ENCODE measurements at regions not wholly inside any gene's neighbourhood (a gene's known extent, or its start where the extent isn't known, plus 50 kb on each side); places are given as distances from the start of the nearest gene placed in this dataset.

DNA sequence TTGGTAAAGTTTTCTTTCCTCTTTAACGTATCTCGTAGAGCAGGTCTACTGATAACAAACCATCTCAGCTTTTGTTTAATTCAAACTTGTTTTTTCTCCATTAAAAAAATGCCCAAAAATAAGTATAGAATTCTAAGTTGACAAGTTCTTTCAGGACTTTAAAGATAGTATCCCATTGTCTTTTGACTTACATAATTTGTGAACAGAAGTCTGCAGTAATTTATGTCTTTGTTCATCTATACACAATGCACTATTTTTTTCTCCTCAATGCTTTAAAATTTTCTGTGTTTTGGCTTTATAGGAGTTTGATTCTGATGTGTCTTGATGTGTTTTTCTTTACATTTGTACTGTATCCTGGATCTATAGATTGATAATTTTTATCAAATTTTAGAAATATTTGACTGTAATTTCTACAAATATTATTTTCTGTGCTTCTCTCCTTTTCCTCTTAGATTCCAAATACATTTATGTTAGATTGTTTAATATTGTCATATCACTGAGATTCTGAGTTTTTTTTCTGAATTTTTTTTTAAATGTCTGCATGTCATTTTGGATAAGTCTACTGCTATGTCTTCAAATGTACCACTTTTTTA is 143.3 kb downstream of the FTCDNL1 start:
- no peak for TF ChIP-seq CTCF (conservative IDR thresholded peaks at IDR 0.05; ENCODE audit: low read depth, low read length)
- no peak overlapping the region for H3K4me3 ChIP-seq (ENCODE audit: low read length)
- DNase-seq (ENCODE audit: low read depth), result no peak

DNA sequence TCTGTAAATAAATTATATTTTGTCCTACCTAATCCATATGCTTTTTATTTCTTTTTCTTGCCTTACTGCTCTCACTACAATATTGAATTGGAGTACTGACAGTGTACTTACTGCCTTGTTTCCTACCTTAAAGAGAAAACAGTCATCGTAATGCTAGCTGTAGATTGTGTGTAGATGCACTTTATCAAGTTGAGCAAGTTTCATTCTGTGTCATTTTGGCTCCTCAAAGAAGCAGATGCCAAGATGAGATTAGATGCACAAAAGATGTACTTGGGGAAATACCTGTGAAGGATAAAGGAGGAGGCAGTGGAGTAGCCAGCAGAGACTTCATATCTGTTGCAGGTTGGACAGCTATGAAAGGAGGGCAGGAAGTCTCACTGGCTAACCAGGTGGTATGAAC is 145.5 kb downstream of the FTCDNL1 start:
- H3K4me3 ChIP-seq (ENCODE audit: low read length), result no peak overlapping the region
- no peak for DNase-seq (ENCODE audit: low read depth)
- TF ChIP-seq CTCF (conservative IDR thresholded peaks at IDR 0.05; ENCODE audit: low read depth, low read length), result no peak

DNA sequence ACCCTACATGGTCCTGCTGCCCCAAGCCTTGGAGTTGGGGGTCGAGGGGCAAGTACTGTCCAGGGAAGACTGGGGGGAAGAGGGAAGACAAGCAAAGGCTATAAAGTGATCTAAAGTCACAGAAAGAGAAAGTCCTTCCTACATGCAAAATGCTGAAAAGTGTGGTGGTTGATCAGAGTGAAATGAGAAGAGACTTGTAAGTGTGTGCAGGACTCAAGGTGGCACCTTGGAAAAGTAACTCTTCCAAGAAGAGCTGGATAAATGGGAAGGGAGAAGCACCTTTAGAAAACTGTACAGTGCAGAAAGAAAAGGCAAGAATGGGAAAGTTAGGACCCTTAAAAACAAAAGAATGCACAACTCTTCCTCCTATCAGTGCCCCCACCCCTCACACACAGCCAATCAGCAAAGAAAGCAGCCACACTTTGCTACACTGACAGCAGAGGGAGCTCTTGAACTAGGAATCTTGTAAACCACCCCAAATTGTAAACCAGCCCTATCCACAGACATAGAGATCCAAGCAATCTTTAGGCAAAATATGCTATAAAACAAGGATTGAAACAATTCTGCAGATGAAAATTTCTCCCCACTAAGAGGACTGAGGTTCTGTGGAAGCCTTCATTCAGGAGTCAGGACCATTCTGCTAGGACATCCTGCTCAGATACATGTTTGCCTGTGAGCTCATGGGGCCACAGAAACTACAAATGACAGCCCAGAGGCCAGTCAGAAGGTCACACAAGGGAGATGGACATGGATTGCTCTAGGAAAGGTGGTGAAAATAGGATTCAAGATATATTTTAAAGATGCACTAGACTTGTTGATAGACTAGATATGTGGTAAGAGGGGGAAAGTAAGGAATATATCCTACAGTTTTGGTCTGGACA is 146.4 kb downstream of the FTCDNL1 start:
- DNase-seq (ENCODE audit: low read depth), result no peak
- no peak overlapping the region for H3K4me3 ChIP-seq (ENCODE audit: low read length)
- TF ChIP-seq CTCF (conservative IDR thresholded peaks at IDR 0.05; ENCODE audit: low read depth, low read length), result peak; percentile 55

DNA sequence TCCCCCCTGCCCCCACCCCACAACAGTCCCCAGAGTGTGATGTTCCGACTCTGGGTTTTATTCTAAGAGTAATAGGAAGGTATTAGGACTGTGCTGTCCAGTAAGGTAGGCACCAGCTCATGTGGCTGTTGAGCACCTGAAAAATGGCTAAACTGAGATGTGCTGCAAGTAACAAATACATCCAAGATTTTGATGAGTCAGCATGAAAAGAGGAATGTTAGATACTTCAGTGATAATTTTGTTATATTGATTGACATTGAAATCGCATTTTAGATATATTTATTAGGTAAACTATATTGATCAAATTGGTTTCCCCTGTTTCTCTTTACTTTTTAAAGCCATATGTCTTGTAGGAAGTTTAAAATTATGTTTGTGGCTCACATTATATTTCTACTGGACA is 147.8 kb downstream of the FTCDNL1 start:
- H3K4me3 ChIP-seq (ENCODE audit: low read length), result no peak overlapping the region
- no peak for TF ChIP-seq CTCF (conservative IDR thresholded peaks at IDR 0.05; ENCODE audit: low read depth, low read length)
- DNase-seq (ENCODE audit: low read depth), result no peak

DNA sequence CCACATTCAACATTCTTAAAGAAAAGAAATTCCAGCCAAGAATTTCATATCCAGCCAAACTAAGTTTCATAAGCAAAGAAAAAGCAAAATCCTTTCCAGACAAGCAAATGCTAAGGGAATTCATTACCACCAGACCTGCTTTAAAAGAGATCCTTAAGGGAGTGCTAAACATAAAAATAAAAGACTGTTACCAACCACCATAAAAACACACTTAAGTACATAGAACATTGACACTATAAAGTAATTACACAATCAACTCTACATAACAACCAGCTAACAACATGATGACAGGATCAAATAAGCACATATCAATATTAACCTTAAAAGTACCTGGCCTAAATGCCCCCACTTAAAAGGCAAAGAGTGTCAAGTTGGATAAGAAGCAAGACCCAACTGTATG is 153.5 kb downstream of the FTCDNL1 start:
- no peak for DNase-seq (ENCODE audit: low read depth)
- no peak for TF ChIP-seq CTCF (conservative IDR thresholded peaks at IDR 0.05; ENCODE audit: low read depth, low read length)
- no peak overlapping the region for H3K4me3 ChIP-seq (ENCODE audit: low read length)

GRCh38 chr2:199696048-199696447 is 154.9 kb downstream of the FTCDNL1 start:
- no peak for TF ChIP-seq CTCF (conservative IDR thresholded peaks at IDR 0.05; ENCODE audit: low read depth, low read length)
- no peak for DNase-seq (ENCODE audit: low read depth)
- H3K4me3 ChIP-seq (ENCODE audit: low read length), result no peak overlapping the region

DNA sequence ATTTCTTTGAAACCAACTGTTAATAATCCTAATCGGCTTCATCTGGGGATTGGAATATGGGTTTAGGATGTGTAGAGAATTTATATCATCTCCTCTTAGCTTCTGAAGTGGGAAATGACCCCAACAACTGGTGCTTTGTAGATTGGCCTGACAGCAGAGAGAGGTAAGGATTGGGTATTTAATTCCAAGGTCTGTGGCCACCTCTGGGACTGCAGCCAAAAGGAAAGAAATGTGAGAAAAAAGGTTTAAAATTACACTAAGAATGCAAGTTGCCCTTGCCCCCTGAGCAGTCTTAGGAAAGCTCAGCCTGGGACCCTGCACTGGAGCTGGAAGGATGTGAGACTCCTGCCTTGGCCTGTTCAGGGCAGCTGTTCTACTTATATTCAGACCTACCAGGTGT is 157.1 kb downstream of the FTCDNL1 start:
- DNase-seq (ENCODE audit: low read depth), result no peak
- no peak overlapping the region for H3K4me3 ChIP-seq (ENCODE audit: low read length)
- no peak for TF ChIP-seq CTCF (conservative IDR thresholded peaks at IDR 0.05; ENCODE audit: low read depth, low read length)
